Hepatocyte (in vitro differentiated cells): ENCODE measurements at regions not wholly inside any gene's neighbourhood (a gene's known extent, or its start where the extent isn't known, plus 50 kb on each side); places are given as distances from the start of the nearest gene placed in this dataset.

Experiments
- EZH2 ChIP-seq: fragments of 200-600 bp; sonication (generic); IDR thresholded peaks from 2 replicates; pipeline ENCODE4 v1.6.1; 2016; ENCODE audit warnings: antibody characterized with exemption, mild to moderate bottlenecking, borderline replicate concordance
- EZH2phosphoT487 ChIP-seq: fragments of 200-600 bp; sonication (generic); IDR thresholded peaks from one replicate; pipeline ENCODE4 v1.6.1; 2018; ENCODE audit warnings: antibody characterized with exemption, mild to moderate bottlenecking, low read depth, moderate library complexity; ENCODE audit not compliant: unreplicated experiment, severe bottlenecking
- TF ChIP-seq, protein P1 (sequence below): fragments of 200-600 bp; sonication (generic); IDR thresholded peaks from 2 replicates; pipeline ENCODE4 v1.5.1; 2016; ENCODE audit warnings: antibody characterized with exemption, mild to moderate bottlenecking; ENCODE audit not compliant: poor library complexity

DNA sequence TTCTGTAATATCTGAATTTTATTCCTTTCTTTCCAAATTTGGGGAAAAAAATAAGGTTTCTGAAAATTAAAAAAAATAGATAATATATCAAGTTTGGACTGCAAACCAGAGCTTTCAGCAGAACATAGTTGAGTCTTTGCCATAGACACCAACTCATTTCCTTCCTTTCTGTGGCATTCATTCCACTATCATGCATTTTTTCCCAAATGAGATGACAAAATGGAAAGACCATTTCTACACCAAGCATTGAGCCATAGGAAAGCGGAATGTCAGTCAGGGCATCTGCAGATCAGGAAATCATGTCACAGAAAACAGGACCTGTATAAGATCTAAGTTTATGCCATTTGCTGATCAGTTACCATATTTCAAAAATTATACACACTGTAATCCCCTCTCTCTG is 333.3 kb upstream of the THBS1 start:
- TF ChIP-seq, protein P1, sequence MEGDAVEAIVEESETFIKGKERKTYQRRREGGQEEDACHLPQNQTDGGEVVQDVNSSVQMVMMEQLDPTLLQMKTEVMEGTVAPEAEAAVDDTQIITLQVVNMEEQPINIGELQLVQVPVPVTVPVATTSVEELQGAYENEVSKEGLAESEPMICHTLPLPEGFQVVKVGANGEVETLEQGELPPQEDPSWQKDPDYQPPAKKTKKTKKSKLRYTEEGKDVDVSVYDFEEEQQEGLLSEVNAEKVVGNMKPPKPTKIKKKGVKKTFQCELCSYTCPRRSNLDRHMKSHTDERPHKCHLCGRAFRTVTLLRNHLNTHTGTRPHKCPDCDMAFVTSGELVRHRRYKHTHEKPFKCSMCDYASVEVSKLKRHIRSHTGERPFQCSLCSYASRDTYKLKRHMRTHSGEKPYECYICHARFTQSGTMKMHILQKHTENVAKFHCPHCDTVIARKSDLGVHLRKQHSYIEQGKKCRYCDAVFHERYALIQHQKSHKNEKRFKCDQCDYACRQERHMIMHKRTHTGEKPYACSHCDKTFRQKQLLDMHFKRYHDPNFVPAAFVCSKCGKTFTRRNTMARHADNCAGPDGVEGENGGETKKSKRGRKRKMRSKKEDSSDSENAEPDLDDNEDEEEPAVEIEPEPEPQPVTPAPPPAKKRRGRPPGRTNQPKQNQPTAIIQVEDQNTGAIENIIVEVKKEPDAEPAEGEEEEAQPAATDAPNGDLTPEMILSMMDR: no peak
- TF ChIP-seq EZH2 (no peak), EZH2phosphoT487 (no peak)
